ENCODE measurements at regions not wholly inside any gene's neighbourhood (a gene's known extent, or its start where the extent isn't known, plus 50 kb on each side); places are given as distances from the start of the nearest gene placed in this dataset.

DNA sequence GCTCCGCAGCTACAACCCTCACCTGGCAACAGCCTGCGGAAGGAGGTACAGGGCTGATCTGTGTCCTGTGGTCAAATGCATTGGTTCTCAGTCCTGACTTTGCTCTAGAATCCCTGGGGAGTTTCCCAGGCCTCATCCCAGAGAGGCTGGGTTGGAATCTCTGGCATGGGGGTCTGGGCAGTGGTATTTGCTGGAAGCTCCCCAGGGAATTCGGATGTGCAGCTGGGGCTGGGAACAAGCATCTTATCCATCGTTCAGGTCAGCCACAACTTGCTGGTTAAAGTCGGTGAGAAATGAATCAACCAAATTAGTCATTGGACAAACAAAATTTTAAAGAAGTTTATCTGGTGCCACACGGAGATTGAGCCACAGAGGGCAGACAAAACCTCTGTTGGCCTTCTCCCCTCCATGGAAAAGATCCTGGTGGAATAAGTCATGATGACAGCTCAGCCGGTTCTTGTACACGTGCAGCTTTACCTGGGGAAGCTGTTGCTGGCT, 231.2 kb downstream of the FOXL1 start:
- DNase-seq = no peak

DNA sequence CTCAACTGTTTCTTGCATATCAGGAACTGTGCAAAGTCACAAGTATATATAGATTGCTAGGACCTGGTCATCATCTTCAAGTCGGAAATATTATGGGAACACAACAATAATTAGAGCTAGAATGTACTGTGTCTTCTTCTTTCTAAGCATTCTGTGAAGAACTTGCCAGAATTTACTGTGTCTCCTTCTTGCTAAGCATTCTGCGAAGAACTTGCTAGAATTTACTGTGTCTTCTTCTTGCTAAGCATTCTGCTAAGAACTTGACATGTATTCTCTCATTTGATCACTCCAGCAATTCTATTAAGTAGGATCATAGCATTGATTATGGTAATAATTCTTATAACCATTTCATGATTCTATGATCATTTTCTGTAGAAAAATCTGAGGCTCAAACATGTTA, 231.7 kb downstream of the FOXL1 start:
- DNase-seq = no peak

DNA sequence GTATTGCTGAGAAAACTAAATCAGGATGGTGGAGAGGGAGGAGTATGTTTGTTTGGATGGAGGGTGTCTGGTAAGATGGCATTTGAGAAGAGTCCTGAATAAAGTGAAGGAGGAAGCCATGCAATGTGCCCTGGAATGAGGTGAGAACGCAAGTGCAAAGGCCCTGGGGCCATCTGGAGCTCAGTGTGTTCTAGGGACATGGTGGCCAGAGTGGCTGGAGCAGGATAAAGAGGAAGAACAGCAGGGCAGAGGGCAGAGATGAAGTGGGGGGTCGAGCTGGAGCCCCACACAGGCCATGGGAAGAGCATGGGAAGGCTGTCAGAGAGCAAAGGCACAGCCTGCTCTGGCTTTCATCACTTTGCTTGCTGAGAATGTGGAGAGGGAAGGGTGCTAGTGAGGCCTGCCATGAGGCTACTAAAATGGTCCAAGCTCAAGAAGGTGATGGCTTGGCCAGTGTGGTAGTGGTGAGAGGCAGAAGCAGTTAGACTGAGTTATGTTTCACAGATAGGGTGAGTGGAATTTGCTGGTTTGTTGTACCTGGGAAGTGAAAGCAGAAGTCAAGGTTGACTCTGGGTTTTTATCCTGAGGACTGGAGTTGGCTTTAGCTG, 234.1 kb downstream of the FOXL1 start:
- no peak for DNase-seq

DNA sequence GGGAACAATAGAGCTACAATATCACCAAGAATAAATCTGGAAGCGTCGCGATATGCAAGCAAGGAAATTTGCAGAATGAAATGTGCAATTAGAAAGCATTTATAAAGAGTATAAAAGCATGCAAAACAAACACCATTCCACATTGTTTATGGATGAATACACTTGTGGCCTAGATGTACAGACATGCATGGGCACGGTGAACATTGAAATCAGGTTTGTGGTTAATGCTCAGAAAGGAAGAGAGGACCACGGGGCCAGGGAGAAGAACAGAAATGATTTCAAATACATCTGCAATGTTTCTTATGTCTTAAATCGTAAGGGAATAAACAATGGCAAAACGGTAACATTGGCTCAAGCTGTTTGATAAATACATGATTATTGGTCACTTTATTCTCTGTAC, 235.9 kb downstream of the FOXL1 start:
- DNase-seq = no peak

DNA sequence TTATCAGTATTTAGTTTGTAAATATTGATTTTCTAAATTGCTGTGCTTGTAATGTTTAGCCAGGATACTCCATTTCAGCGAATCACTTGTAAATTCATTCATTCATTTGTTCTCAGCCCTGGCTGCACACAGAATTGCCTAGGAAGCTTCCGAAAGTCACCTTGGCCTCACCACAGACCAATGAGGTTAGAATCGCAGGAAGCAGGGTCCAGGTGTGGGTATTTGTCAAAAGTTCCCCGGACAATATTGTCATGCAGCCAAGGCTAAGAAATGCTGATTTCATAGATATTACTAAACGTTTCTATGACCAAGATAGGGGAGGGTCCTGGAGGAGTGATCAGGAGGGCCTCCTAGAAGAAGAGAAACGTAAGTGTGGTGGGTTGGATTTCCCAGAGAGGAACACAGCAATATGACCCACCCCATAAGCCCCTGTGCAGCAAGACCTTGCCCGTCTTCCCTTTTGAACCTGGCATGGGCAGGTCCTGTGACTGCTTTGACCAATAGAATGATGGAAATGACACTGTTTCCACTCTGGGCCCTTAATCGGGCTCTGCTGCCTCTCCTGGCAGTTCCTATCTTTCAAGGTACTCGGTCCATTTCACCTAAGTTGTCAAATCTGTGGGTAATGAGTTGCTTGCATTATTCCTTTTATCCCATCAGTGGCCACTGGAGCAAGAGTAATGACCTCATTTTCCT, 238.7 kb downstream of the FOXL1 start:
- no peak for DNase-seq

DNA sequence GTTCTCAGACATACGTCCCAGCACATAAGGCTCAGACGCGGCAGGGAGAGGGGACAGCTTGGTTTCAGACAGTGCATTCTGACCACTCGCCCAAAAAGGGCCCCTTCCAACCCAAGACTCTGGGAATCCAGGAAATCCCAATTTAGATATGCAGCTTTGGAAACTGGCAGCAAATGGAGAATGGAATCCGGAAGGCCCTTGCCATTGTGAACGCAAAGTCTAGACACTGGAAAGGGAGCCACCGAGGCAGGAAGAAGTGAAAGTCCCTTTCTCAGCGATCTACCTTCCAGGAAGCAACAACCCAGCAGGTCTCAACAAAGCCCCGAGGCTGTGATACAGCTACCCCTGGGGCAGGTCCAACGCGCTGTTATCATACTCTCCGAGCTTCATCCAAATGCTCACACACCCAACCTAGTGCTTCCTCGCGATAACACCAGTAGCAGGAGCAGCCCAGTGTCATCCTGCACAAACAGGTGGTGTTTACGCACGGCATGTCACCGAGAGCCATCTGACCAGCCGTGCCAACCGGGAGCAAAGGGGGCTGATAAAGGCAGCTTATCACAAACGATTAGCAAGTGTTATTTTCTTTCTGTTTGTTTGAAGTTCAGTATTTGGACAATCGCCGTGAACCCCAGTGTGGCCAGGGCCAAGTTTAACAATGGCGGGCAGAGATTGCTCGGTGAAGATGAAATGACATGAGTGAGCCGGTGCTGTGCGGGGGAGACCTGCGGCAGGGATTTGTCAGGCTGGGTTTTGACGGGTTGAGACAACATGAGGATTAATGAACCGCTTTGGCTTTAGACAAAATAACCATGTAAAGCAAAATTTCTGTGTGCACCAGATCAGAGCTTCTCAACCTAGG, 240.6 kb downstream of the FOXL1 start:
- DNase-seq = no peak

DNA sequence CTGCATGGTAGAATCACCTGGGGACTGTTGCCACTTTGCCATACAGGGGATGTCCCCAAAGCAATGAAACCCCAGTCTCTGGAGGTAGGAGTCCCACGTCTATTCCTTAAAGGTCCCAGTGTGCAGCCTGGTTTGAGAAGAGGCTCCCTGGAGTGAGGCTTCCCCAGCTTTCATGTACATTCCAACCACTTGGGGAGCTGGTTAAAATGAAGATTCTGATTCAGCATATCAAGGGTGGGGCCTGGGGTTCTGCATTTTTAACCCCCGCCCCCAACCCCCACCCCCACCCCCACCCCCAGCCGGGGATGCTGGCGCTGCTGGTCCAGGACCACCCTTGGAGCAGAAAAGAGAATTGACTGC, 241.2 kb downstream of the FOXL1 start:
- no peak for DNase-seq

DNA sequence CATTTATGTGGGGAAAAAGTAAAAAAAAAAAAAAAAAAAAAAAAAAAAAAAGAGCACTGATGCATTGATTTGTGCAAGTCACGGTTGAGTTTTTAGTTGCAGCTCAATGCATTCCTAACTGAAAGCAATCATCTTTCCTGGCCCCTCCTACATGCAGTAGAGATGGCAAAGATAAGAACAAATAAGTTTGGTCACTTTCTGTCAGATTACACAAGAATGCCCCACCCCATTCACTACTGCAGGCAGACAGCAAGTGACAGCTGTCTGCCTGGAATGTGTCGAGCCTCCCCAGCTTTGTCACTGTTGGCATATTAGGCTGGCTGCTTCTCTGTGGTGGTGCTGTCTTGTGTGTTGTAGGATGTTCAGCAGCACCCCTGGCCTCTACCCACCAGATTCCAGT, 243.5 kb downstream of the FOXL1 start:
- DNase-seq = no peak

DNA sequence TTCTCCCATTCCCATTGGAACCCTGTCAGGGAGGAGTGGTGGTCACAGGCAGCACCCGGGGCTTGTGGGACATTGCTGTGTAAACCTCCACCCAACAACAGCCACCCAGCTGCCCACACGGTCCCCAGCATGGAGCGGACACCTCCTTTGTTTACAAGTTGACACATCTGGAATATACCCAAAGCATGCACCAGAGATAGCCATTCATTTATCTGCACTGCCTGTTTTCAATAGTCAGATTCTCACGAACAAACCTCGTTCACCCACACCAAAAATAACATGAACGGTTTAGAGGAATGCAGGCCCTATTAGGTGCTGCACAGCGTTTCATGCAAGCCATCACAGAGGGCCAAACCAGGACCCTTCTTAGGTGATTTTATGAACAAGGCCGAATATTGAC, 244.8 kb downstream of the FOXL1 start:
- no peak for DNase-seq

DNA sequence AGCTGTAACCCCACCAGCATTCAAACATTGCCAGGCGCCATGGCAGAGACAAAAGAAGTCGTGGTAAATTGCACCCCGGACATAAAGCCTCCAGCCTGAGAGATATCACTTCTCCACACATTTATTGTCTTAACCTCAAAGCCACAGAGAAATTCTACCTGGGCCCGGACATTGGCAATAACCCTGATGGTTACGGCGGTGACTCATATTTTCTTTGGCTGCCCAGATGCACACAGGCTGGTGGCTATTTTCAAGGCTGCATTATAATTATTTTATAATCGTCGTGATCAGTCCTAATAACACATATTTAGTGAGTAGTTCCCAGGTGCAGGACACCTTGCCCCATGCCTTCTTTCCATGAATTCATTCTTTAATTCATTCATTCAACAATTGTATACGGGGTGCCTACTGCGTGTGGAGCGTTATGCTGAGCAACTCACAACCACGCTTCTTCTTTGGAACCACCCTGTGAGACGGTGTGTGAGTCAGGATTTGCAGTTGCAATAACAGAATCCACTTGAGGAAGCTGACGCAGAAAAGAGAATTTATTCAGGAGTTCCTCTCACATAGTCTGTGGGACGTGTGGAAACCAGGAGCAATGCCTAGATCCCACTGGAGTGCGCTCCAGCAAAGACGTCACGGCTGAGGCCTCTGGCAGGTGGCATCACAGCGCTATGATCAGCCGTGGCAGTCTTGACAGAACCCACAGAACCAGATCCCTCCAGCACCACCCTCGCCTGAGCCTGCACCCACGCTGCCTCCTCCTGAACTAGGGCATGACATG, 245.7 kb downstream of the FOXL1 start:
- no peak for DNase-seq

DNA sequence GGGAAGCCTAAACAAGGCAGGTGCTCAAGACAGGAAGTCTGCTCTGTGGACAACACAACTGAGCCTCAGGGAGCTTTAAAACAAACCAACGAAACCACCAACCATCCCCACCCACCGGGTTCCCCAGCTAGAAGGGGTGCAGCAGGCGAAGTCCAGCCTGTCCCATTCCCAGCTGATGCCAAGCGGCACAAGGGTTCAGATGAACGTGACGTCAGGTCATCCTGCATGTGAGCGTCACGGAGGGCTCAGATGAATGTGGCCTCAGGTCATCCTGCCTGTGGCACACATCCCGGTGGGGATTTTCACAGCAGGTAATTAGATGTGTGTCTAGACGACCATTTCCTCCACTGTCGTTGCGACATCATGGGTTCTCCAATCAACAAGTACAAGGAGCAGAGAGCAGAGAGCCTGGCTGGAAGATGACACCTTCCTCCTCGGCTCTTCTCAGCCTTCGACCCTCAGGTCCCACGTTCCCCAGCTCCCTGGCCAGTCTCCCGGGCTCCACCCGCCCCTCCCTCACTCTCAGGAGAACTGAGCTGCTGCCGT, 246.5 kb downstream of the FOXL1 start:
- no peak for DNase-seq

DNA sequence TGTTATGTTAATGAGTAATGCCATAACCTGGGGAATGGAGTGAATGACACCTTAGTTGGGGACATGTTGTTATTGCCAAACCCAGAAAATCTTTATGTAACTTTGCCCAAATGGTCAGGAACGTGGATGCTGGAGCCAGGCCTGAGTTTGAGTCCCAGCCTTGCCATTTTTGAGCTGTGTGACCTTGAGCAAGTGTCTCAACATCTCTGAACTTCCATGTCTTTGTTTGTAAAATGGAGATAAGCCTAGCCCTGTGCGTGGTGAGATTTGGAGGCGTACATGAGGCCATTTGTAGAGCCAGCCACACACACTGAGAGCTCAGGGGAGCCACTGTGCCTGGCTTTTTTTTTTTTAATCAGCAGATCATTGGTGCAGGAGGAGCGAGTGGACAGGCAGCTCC, 247.3 kb downstream of the FOXL1 start:
- no peak for DNase-seq

DNA sequence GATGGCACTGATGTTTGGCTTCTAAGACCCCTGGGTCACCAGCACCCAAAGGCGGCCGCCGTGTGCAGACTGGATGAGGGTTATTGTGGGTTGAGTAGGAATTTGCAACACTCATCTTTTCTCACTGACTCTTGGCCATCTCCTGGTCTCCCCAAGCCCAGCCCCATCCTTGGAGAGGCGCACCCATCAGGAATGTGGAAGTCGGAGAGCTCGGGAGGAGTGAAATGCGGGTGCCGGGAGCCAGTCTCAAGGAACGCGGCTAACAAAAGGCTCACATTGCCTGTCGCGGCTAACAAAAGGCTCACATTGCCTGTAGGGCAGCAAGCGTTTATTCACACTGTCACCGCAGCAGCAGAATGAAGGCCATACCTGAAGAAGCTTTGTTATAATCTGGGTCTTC, 248.6 kb downstream of the FOXL1 start:
- no peak for DNase-seq

DNA sequence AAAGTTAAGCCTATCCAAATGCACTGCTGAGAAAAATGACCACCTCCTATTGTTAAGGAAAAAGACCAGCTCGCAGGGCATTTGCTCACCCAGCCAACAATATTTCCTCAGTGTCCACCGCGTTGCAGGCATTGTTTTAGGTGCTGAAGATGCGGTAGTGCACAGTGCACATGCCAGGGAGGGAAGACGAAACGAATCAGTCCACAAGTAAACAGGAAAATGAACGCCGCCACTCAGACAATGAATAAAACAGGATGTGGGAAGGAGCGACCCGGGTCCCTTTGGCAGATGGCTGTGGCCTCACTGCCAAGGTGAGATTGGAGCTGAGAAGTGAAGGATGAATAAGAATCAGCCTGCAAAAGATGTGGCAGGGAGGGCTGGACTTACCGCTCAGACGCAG, 249.2 kb downstream of the FOXL1 start:
- no peak for DNase-seq

DNA sequence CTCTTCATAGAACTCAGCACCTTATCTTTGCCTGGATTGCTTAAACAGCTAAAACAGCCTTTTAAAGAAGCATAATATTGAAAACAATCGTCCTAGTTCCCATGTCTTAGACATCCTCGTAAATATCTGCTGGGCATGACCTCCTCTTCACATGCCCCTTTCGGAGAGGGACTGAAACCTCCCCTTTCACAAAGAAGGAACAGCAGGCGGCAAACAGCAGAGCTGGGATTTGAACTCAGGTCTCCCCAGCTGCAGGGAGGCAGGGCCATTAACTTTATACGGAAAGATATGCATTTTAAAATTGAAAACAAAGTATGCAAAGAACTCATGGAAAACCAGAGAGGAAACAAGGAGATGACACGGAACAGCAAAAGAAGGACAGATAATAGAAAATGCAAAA, 249.9 kb downstream of the FOXL1 start:
- DNase-seq = no peak

DNA sequence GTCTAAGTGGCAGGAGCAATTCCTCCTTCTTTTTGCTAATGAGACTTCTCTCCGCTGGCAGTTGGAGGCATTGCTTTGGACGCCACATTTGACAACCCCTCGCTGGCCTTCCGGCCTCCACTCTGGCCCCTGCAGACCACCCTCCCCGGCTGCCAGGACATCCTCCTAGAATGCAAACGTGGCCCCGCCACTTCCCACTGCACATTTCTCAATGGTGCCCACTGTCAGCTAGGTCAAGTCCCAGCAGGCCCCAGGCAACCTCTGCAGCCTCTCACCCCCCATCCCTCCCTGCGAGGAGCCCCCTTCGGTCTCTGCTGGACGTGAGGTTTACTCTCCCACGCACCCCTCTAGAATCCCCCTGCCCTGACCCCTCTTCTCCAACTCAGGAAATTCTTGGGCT, 250.3 kb downstream of the FOXL1 start:
- no peak for DNase-seq

DNA sequence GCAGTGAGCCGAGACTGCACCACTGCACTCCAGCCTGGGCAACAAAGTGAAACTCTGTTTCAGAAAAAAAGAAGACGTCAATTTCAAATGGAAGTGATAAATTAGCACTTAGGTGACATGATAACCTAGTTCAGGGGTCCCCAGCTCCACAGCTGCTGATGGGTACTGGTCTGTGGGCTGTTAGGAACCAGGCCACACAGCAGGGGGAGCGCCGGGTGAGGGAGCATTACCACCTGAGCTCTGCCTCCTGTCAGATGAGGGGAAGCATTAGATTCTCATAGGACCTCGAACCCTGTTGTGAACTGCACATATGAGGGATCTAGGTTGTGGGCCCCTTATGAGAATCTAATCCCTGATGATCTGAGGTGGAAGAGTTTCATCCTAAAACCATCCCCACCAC, 253.0 kb downstream of the FOXL1 start:
- DNase-seq = no peak

DNA sequence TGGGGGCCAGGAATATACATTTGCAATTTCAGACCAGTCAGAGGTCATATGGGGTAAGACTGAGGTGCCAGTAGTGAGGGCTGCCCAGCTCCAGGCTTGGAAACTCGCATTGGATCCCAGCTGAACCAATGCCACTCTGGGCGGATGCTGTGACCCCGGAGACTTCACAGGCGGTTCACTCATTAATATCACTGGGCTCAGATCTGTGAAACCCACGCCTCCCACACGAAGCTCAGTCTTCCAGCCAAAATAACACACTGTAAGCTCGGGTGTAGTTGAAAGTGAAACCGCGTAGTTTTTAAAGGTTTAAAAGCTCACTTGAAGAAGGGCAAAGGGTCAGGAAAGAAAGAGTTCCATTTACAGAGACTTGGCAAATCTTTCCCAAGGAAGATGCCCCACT, 254.8 kb downstream of the FOXL1 start:
- DNase-seq = no peak

DNA sequence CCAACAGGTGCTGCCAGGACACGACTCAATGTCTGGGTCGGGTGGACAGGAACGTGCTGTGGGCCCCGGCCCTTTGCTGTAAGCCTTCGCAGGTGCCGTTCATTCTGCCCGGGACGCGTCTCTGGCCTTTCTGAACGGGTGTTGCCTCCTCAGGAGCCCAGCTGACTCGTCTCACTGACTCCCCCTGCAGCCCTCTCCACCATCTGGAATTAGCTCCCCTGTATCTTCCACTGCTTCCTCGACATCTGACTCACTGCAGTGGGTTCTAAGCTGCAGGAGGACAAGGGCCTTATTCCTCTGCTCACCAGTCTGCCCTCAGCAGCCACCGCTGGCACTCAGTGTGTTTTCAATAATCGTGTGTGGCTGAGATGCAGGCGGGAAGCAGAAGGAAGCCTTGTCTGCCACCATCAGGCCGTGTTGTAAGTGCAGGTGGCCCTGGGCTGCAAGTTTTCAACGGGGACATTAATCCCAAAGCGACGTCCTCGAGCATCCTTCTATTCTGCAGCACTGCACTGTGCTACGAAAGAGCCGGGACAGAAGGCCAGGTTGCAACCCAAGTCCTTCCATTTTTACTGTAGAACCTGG, 256.2 kb downstream of the FOXL1 start:
- DNase-seq = no peak

DNA sequence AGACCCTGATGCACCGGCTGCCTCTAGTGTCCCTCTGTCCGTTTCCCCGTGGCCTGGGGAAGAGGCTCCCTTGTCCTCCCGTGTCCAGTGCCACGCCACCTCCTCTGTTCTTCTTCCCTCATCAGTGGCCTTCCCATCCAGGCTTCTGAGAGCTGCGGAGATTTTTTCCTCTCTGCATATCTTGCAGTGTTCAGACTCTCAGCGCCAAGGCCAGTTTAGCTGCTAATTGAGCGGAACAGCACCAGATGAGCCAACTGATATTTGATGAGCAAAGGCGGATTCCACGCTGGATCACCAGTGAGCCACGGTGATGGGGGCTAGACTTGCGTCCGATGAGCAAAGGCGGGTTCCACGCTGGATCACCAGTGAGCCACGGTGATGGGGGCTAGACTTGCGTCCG, 257.6 kb downstream of the FOXL1 start:
- DNase-seq = no peak

DNA sequence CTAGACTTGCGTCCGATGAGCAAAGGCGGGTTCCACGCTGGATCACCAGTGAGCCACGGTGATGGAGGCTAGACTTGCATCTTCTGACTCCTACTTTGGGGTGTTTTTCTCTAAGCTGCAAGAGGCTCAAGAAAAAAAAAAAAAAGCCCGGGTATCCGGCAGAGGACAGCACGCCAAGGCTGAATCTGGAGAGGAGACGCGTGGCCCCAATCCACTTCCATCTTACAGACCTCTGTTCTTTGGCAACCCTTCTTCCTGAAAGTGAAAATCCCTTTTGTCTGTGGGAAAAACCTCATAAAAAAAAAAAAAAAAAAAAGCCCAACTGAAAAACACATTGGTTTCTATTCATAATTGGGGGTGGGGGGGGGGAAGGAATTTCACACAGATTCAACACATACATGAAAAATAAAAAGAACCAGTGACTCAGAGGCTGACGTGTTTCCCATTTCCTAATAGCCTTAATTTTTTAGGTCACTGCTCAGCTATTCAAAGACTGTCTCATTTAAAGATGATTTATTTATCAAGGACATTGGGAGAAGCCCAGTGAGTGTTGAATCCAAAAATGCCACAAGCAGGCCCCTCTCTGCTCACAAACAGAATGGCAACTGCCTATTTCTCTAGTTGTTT, 258.3 kb downstream of the FOXL1 start:
- DNase-seq = no peak

DNA sequence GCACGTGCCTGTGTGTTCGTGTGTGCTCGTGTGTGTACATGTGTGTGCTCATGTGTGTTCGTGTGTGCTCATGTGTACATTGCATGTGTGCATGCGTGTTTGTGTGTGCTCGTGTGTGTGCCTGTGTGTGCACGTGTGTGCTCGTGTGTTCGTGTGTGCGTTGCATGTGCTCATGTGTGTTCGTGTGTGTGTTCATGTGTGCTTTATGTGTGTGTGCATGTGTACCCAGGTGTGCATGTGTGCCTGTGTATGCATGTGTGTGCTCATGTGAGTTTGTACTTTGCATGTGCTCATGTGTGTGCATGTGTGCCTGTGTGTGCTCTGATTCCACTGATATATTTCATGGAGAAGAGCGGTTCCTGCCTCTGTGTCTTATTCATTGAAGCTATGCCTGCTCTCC, 265.5 kb downstream of the FOXL1 start:
- no peak for DNase-seq

Data from effector CD4-positive, alpha-beta T cell (primary cell).